Right lung (tissue), 2 donors: ENCODE measurements at regions not wholly inside any gene's neighbourhood (a gene's known extent, or its start where the extent isn't known, plus 50 kb on each side); places are given as distances from the start of the nearest gene placed in this dataset.

ENCODE experiments used
- DNase-seq, 2 donors: peaks; one replicate each; pipeline ENCODE4 v3.0.0-alpha.2; 2013

GRCh38 chr17:74015990-74016389 is 187.5 kb upstream of the RPL38 start:
- DNase-seq: no peak

GRCh38 chr17:74016461-74016860 is 187.0 kb upstream of the RPL38 start:
- DNase-seq: no peak

GRCh38 chr17:74017466-74017865 is 186.0 kb upstream of the RPL38 start:
- no peak for DNase-seq

GRCh38 chr17:74018115-74018514 is 185.4 kb upstream of the RPL38 start:
- DNase-seq: no peak

GRCh38 chr17:74019271-74019670 is 184.2 kb upstream of the RPL38 start:
- no peak for DNase-seq

GRCh38 chr17:74019860-74020259 is 183.6 kb upstream of the RPL38 start:
- no peak for DNase-seq

- DNase-seq: no peak
These were observed 183.0 kb upstream of the RPL38 start for GRCh38 chr17:74020522-74020921.

- DNase-seq: no peak
These were observed 178.5 kb upstream of the RPL38 start for GRCh38 chr17:74024871-74025531.

- DNase-seq: no peak
These were observed 176.0 kb upstream of the RPL38 start for GRCh38 chr17:74027444-74027843.

GRCh38 chr17:74028354-74029116 is 174.9 kb upstream of the RPL38 start:
- no peak for DNase-seq

- no peak for DNase-seq
These were observed 172.0 kb upstream of the RPL38 start for GRCh38 chr17:74031316-74032090.

GRCh38 chr17:74032222-74032621 is 171.3 kb upstream of the RPL38 start:
- DNase-seq: no peak

- DNase-seq: peak in 1 of 2 donors; percentile 16
These were observed 166.2 kb upstream of the RPL38 start for GRCh38 chr17:74037320-74037719.

- no peak for DNase-seq
These were observed 163.2 kb upstream of the RPL38 start for GRCh38 chr17:74040291-74040690.

GRCh38 chr17:74040729-74041128 is 162.7 kb upstream of the RPL38 start:
- DNase-seq: no peak

- no peak for DNase-seq
These were observed 161.4 kb upstream of the RPL38 start for GRCh38 chr17:74041869-74042640.

- DNase-seq: no peak
These were observed 160.6 kb upstream of the RPL38 start for GRCh38 chr17:74042744-74043486.

- DNase-seq: no peak
These were observed 159.5 kb upstream of the RPL38 start for GRCh38 chr17:74043976-74044375.

- DNase-seq: no peak
These were observed 157.7 kb upstream of the RPL38 start for GRCh38 chr17:74045608-74046280.

GRCh38 chr17:74049167-74049966 is 154.1 kb upstream of the RPL38 start:
- no peak for DNase-seq
